B cell (primary cell): ENCODE measurements at regions not wholly inside any gene's neighbourhood (a gene's known extent, or its start where the extent isn't known, plus 50 kb on each side); places are given as distances from the start of the nearest gene placed in this dataset.

ENCODE experiments used
- ATAC-seq: fragments of 200-7000 bp; cut with Tn5 transposase; one replicate; pipeline ENCODE4 v1.10.0; 2021; ENCODE audit warnings: low read depth, mild to moderate bottlenecking, moderate number of reproducible peaks, moderate library complexity
- CTCF ChIA-PET: fragments of 350-600 bp; sonication (Branson Sonifier 250); formaldehyde crosslinking; loops from one replicate; lab custom pipeline; 2021; ENCODE audit warnings: antibody characterized with exemption, inconsistent platforms; lab: Charles Lee
- POLR2A ChIA-PET: fragments of 350-600 bp; sonication (Branson Sonifier 250); formaldehyde crosslinking; loops from one replicate; lab custom pipeline; 2021; ENCODE audit warnings: antibody characterized with exemption; lab: Charles Lee
- DNase-seq: peaks from one replicate; pipeline ENCODE4 v3.0.0; 2013
- H2AFZ ChIP-seq: 2 replicates; pipeline ENCODE4 v1.6.1; 2012; ENCODE audit warnings: mild to moderate bottlenecking, low read depth, low read length; ENCODE audit not compliant: insufficient read depth, poor library complexity, severe bottlenecking
- H3K27ac ChIP-seq, 2 donors: 1 replicate in 1 of 2; 2 replicates in 1 of 2; pipeline ENCODE4 v1.5.1; 2012 to 2013; ENCODE audit warnings: low read length in 2 of 2, mild to moderate bottlenecking in 2 of 2, moderate library complexity in 1 of 2
- H3K27me3 ChIP-seq, 4 experiments: fragments of 200-600 bp in 1 of 4; sonication (generic) in 1 of 4; replicated peaks in 1 of 4; 1 replicate in 2 of 4; 2 replicates in 2 of 4; pipeline versions ENCODE4 v1.6.1 to v1.7.0; 2013 to 2016; ENCODE audit warnings: low read length in 3 of 4, mild to moderate bottlenecking in 2 of 4, mixed read lengths in 1 of 4, moderate library complexity in 1 of 4; ENCODE audit not compliant: insufficient read depth in 4 of 4, control insufficient read depth in 3 of 4; ENCODE audit errors: control extremely low read depth in 1 of 4
- H3K36me3 ChIP-seq, 2 experiments: replicated peaks in 1 of 2; 1 replicate in 1 of 2; 2 replicates in 1 of 2; pipeline versions ENCODE4 v1.6.1 to v1.7.1; 2013; ENCODE audit warnings: low read length in 1 of 2; ENCODE audit not compliant: insufficient read depth in 2 of 2, control insufficient read depth in 1 of 2; ENCODE audit errors: control extremely low read depth in 1 of 2, extremely low read depth in 1 of 2
- H3K4me1 ChIP-seq, 2 donors: fragments of 200-600 bp in 1 of 2; sonication (generic) in 1 of 2; 1 replicate in 1 of 2; 2 replicates in 1 of 2; pipeline versions ENCODE4 v1.5.1 to v1.6.1; 2013 to 2017; ENCODE audit warnings: low read length in 2 of 2; ENCODE audit not compliant: control insufficient read depth in 2 of 2, insufficient read depth in 2 of 2
- H3K4me2 ChIP-seq: replicated peaks from 2 replicates; pipeline ENCODE3; 2012; ENCODE audit warnings: mild to moderate bottlenecking, low read depth, low read length; ENCODE audit not compliant: poor library complexity, severe bottlenecking
- H3K4me3 ChIP-seq, 5 experiments: fragments of 200-600 bp in 1 of 5; sonication (generic) in 1 of 5; 1 replicate in 3 of 5; 2 replicates in 2 of 5; pipeline versions ENCODE4 v1.5.1 to v1.7.0; 2011 to 2016; ENCODE audit warnings: low read length in 4 of 5, mild to moderate bottlenecking in 4 of 5, low read depth in 2 of 5, control low read depth in 1 of 5, moderate library complexity in 1 of 5; ENCODE audit not compliant: insufficient read depth in 1 of 5; ENCODE audit errors: control extremely low read depth in 1 of 5, extremely low read depth in 1 of 5
- H3K79me2 ChIP-seq: fragments of 200-600 bp; sonication (generic); one replicate; pipeline ENCODE4 v1.6.0; 2016; ENCODE audit warnings: low read length; ENCODE audit not compliant: control insufficient read depth, insufficient read depth
- H3K9ac ChIP-seq: fragments of 200-600 bp; sonication (generic); 2 replicates; pipeline ENCODE4 v1.6.1; 2017; ENCODE audit warnings: mild to moderate bottlenecking, low read length, moderate library complexity
- H3K9me3 ChIP-seq, 3 donors: one replicate each; pipeline versions ENCODE4 v1.6.1 to v1.7.1; 2013; ENCODE audit warnings: low read length in 2 of 3; ENCODE audit not compliant: control insufficient read depth in 2 of 3, insufficient read depth in 1 of 3; ENCODE audit errors: control extremely low read depth in 1 of 3
- H4K20me1 ChIP-seq: 2 replicates; pipeline ENCODE4 v1.6.0; 2012; ENCODE audit warnings: mild to moderate bottlenecking, low read length; ENCODE audit not compliant: insufficient read depth, control insufficient read depth, poor library complexity, severe bottlenecking
- H3K27ac Mint-ChIP-seq: one replicate; pipeline ENCODE4 v1.8.0; 2021; ENCODE audit warnings: mixed read lengths
- H3K27me3 Mint-ChIP-seq: one replicate; pipeline ENCODE4 v1.8.0; 2021; ENCODE audit warnings: mixed read lengths
- H3K4me1 Mint-ChIP-seq: one replicate; pipeline ENCODE4 v1.8.0; 2021; ENCODE audit warnings: mixed read lengths
- H3K4me3 Mint-ChIP-seq: one replicate; pipeline ENCODE4 v1.8.0; 2021; ENCODE audit warnings: mixed read lengths
- H3K9me3 Mint-ChIP-seq: one replicate; pipeline ENCODE4 v1.8.0; 2022; ENCODE audit warnings: mixed read lengths; ENCODE audit not compliant: insufficient read depth
- CTCF ChIP-seq: fragments of 200-600 bp; IDR thresholded peaks from one replicate; pipeline ENCODE4 v1.8.0; 2022; ENCODE audit warnings: antibody characterized with exemption, mild to moderate bottlenecking
- EZH2 ChIP-seq: IDR thresholded peaks from 2 replicates; pipeline ENCODE4 v1.6.1; 2012; ENCODE audit warnings: borderline replicate concordance, low read depth, mild to moderate bottlenecking, moderate library complexity, low read length; ENCODE audit not compliant: insufficient read depth, poor library complexity, severe bottlenecking
- WGBS: methylation state at CpG from one replicate; pipeline ENCODE4 v1.1.5; 2013; ENCODE audit warnings: missing lambda C conversion rate; ENCODE audit not compliant: insufficient coverage; 5-methylcytosine and 5-hydroxymethylcytosine counted together
- intact Hi-C: fragments of 100-400 bp; cut with micrococcal nuclease; formaldehyde crosslinking; loops from one replicate; pipeline ENCODE4 v1.10.0; 2022

- no peak overlapping the region for H3K27ac Mint-ChIP-seq
- H3K4me1 Mint-ChIP-seq, result no peaks in the 10 kb centered on the region
- 71% methylated on average over 4 of the region's 5 CpGs for WGBS
- Histone ChIP-seq H2AFZ (no peak overlapping the region), H3K4me1 (no peaks in the 10 kb centered on the region), H3K9me3 (no peaks in the 10 kb centered on the region), H3K36me3 (no peaks in the 10 kb centered on the region), H3K27me3 (no peaks in the 10 kb centered on the region), H4K20me1 (no peaks in the 10 kb centered on the region), H3K4me3 (no peak overlapping the region), H3K9ac (no peak overlapping the region), H3K79me2 (no peaks in the 10 kb centered on the region), H3K27ac (no peak overlapping the region), H3K4me2 (no peak overlapping the region)
- POLR2A ChIA-PET, result no interaction called here
- no peaks in the 10 kb centered on the region for H3K9me3 Mint-ChIP-seq
- TF ChIP-seq CTCF (no peak), EZH2 (no peak)
- H3K4me3 Mint-ChIP-seq, result no peak overlapping the region
- CTCF ChIA-PET, result no interaction called here
- H3K27me3 Mint-ChIP-seq, result no peaks in the 10 kb centered on the region
- intact Hi-C loops, result no loop called here
- ATAC-seq (no peak), DNase-seq (no peak)
Measured at GRCh38 chr1:216809649-216810048, 86.4 kb upstream of the ESRRG start.

GRCh38 chr1:216807696-216808095 is 84.5 kb upstream of the ESRRG start:
- Mint-ChIP-seq H3K4me3 (no peak overlapping the region), H3K27me3 (no peaks in the 10 kb centered on the region), H3K27ac (no peak overlapping the region), H3K9me3 (no peaks in the 10 kb centered on the region), H3K4me1 (no peaks in the 10 kb centered on the region)
- no peak overlapping the region for H3K4me2 ChIP-seq
- H3K9me3 ChIP-seq, result no peaks in the 10 kb centered on the region
- no peaks in the 10 kb centered on the region for H3K36me3 ChIP-seq
- H2AFZ ChIP-seq, result no peak overlapping the region
- ATAC-seq (no peak), DNase-seq (no peak)
- no peak for TF ChIP-seq CTCF
- no peak for TF ChIP-seq EZH2
- WGBS, result no CpG with 5 or more reads among the region's 1 CpG
- intact Hi-C loops, result no loop called here
- no peak overlapping the region for H3K9ac ChIP-seq
- no peak overlapping the region for H3K4me3 ChIP-seq
- H4K20me1 ChIP-seq, result no peaks in the 10 kb centered on the region
- H3K79me2 ChIP-seq, result no peaks in the 10 kb centered on the region
- H3K27ac ChIP-seq, result no peak overlapping the region
- H3K4me1 ChIP-seq, result no peaks in the 10 kb centered on the region
- no peaks in the 10 kb centered on the region for H3K27me3 ChIP-seq
- POLR2A ChIA-PET, result no interaction called here
- CTCF ChIA-PET, result no interaction called here
